Neural progenitor cell (in vitro differentiated cells): ENCODE measurements at regions not wholly inside any gene's neighbourhood (a gene's known extent, or its start where the extent isn't known, plus 50 kb on each side); places are given as distances from the start of the nearest gene placed in this dataset.

Source experiments
- CTCF ChIP-seq: fragments of 200-600 bp; sonication (generic); IDR thresholded peaks from 2 replicates; pipeline ENCODE4 v1.5.1; 2017; ENCODE audit warnings: antibody characterized with exemption, mild to moderate bottlenecking
- EZH2phosphoT487 ChIP-seq: fragments of 200-600 bp; sonication (generic); IDR thresholded peaks from 2 replicates; pipeline ENCODE4 v1.6.1; 2017; ENCODE audit warnings: antibody characterized with exemption

GRCh38 chr1:192238421-192238820, 78.4 kb upstream of the RGS21 start:
- TF ChIP-seq CTCF (no peak), EZH2phosphoT487 (no peak)
